Mesenchymal stem cell (in vitro differentiated cells and primary cell): ENCODE measurements at regions not wholly inside any gene's neighbourhood (a gene's known extent, or its start where the extent isn't known, plus 50 kb on each side); places are given as distances from the start of the nearest gene placed in this dataset.

Source experiments
- DNase-seq: peaks from one replicate; pipeline ENCODE4 v3.0.0-alpha.2; 2013
- H2AFZ ChIP-seq: one replicate; pipeline ENCODE4 v1.6.1; 2013; ENCODE audit warnings: low read depth, mild to moderate bottlenecking, control low read depth, inconsistent platforms, low read length, moderate library complexity
- H2AK5ac ChIP-seq: 2 replicates; pipeline ENCODE4 v1.6.1; 2013; ENCODE audit warnings: low read length, moderate library complexity, mild to moderate bottlenecking, inconsistent platforms; ENCODE audit not compliant: severe bottlenecking
- H2BK120ac ChIP-seq: one replicate; pipeline ENCODE4 v1.6.1; 2013; ENCODE audit warnings: low read depth, mild to moderate bottlenecking, inconsistent platforms, low read length, moderate library complexity
- H2BK12ac ChIP-seq, 2 experiments: one replicate each; pipeline ENCODE4 v1.6.1; 2013; ENCODE audit warnings: inconsistent platforms in 2 of 2, low read length in 2 of 2, mild to moderate bottlenecking in 2 of 2, moderate library complexity in 2 of 2, control low read depth in 1 of 2
- H2BK15ac ChIP-seq: one replicate; pipeline ENCODE4 v1.6.1; 2013; ENCODE audit warnings: mild to moderate bottlenecking, low read depth, inconsistent platforms; ENCODE audit not compliant: poor library complexity, severe bottlenecking
- H2BK5ac ChIP-seq: 2 replicates; pipeline ENCODE4 v1.6.1; 2013; ENCODE audit warnings: low read depth, mild to moderate bottlenecking, low read length, control low read depth, inconsistent platforms; ENCODE audit not compliant: poor library complexity, severe bottlenecking
- H3K14ac ChIP-seq, 2 experiments: one replicate each; pipeline ENCODE4 v1.6.1; 2013; ENCODE audit warnings: inconsistent platforms in 2 of 2, low read length in 2 of 2, control low read depth in 1 of 2, mild to moderate bottlenecking in 1 of 2, moderate library complexity in 1 of 2
- H3K18ac ChIP-seq, 2 experiments: one replicate each; pipeline ENCODE4 v1.6.1; 2013; ENCODE audit warnings: inconsistent platforms in 2 of 2, low read length in 2 of 2, control low read depth in 1 of 2, low read depth in 1 of 2, mild to moderate bottlenecking in 1 of 2
- H3K23ac ChIP-seq, 2 experiments: one replicate each; pipeline ENCODE4 v1.6.1; 2013; ENCODE audit warnings: inconsistent platforms in 2 of 2, low read length in 2 of 2, mild to moderate bottlenecking in 2 of 2, moderate library complexity in 2 of 2, control low read depth in 1 of 2
- H3K27ac ChIP-seq: 2 replicates; pipeline ENCODE4 v1.5.1; 2013; ENCODE audit warnings: mild to moderate bottlenecking, moderate library complexity, low read length, control low read depth, inconsistent platforms; ENCODE audit not compliant: poor library complexity, severe bottlenecking
- H3K27me3 ChIP-seq, 2 experiments: 2 replicates each; pipeline versions ENCODE4 v1.6.1 to v1.7.0; 2013; ENCODE audit warnings: low read length in 2 of 2, mild to moderate bottlenecking in 2 of 2, moderate library complexity in 2 of 2, control low read depth in 1 of 2, inconsistent platforms in 1 of 2; ENCODE audit not compliant: control insufficient read depth in 1 of 2, insufficient read depth in 1 of 2
- H3K36me3 ChIP-seq, 2 experiments: 2 replicates each; pipeline versions ENCODE4 v1.6.1 to v1.7.0; 2013; ENCODE audit warnings: low read length in 2 of 2, control low read depth in 1 of 2, inconsistent platforms in 1 of 2, low read depth in 1 of 2, mild to moderate bottlenecking in 1 of 2; ENCODE audit not compliant: insufficient read depth in 2 of 2, control insufficient read depth in 1 of 2
- H3K4ac ChIP-seq, 2 experiments: one replicate each; pipeline ENCODE4 v1.6.1; 2013; ENCODE audit warnings: inconsistent platforms in 2 of 2, low read length in 2 of 2, mild to moderate bottlenecking in 2 of 2, moderate library complexity in 2 of 2, control low read depth in 1 of 2, low read depth in 1 of 2
- H3K4me1 ChIP-seq: 2 replicates; pipeline ENCODE4 v1.6.1; 2013; ENCODE audit warnings: low read depth, low read length, control low read depth; ENCODE audit not compliant: control insufficient read depth, insufficient read depth
- H3K4me2 ChIP-seq: 2 replicates; pipeline ENCODE4 v1.6.1; 2013; ENCODE audit warnings: low read length, mild to moderate bottlenecking, inconsistent platforms; ENCODE audit not compliant: poor library complexity, severe bottlenecking
- H3K4me3 ChIP-seq, 2 experiments: 2 replicates each; pipeline versions ENCODE4 v1.5.1 to v1.7.0; 2013; ENCODE audit warnings: low read length in 2 of 2, mild to moderate bottlenecking in 2 of 2, control low read depth in 1 of 2, low read depth in 1 of 2; ENCODE audit not compliant: insufficient read depth in 1 of 2
- H3K79me1 ChIP-seq: replicated peaks from 2 replicates; pipeline ENCODE4 v1.6.1; 2013; ENCODE audit warnings: mild to moderate bottlenecking, control low read depth, low read length, inconsistent platforms; ENCODE audit not compliant: poor library complexity, severe bottlenecking
- H3K9ac ChIP-seq: 2 replicates; pipeline ENCODE4 v1.7.0; 2013; ENCODE audit warnings: mild to moderate bottlenecking, low read length, moderate library complexity
- H3K9me3 ChIP-seq: 2 replicates; pipeline ENCODE4 v1.7.0; 2013; ENCODE audit warnings: mild to moderate bottlenecking, low read length; ENCODE audit not compliant: control insufficient read depth
- H4K8ac ChIP-seq: one replicate; pipeline ENCODE4 v1.6.1; 2013; ENCODE audit warnings: inconsistent platforms, mild to moderate bottlenecking, low read length, moderate library complexity
- H4K91ac ChIP-seq: one replicate; pipeline ENCODE4 v1.6.1; 2013; ENCODE audit warnings: mild to moderate bottlenecking, low read length, inconsistent platforms
- WGBS: methylation state at CpG from one replicate; pipeline ENCODE4 v1.1.7; 2013; ENCODE audit warnings: mixed read lengths; 5-methylcytosine and 5-hydroxymethylcytosine counted together

DNA sequence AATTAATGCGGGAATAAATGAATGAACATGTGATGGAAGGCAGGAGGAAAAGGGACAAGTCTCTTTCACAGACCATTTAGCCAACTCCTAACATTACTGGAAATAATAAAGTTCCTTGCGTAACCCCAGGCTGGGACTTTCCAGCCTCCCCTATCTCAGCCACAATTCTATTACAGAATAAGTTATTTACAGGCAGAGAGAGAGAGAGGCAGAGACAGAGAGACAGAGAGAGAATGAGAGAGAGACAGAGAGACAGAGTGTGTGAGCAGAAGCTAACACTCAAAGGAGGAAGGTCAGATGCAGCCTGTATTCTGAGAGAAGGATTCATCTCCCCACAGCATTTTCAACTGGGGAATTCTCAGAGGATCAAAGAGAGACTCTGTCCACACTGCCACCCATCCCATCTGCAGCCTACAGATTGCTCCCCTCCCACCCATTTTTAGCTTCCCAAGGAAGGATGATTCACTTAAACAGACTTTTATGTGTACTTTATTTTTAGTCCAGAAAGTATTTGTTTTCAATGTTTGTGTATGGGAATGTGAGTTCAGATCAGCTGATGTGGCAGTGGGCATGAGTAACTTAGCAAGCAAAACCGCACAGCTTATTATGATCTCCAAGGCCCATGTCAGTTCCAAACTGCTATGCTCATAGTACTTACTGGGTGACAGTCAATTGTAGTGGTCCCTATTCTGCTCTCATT lies 165.7 kb downstream of the CAND1 start:
- no peak overlapping the region for H2BK120ac ChIP-seq
- H4K91ac ChIP-seq: no peak overlapping the region
- H3K27ac ChIP-seq: peak overlapping the region; percentile 51
- H3K4me1 ChIP-seq: peaks cover 3% of the 10 kb centered on the region
- no peaks in the 10 kb centered on the region for H3K9me3 ChIP-seq
- H3K4me2 ChIP-seq: no peak overlapping the region
- no peak overlapping the region for H3K4ac ChIP-seq
- H4K8ac ChIP-seq: no peak overlapping the region
- H3K36me3 ChIP-seq: no peaks in the 10 kb centered on the region
- no peak overlapping the region for H2AK5ac ChIP-seq
- H2BK12ac ChIP-seq: no peak overlapping the region
- peak; percentile 98 for DNase-seq
- no peak overlapping the region for H2BK5ac ChIP-seq
- no peak overlapping the region for H2AFZ ChIP-seq
- H3K4me3 ChIP-seq: peak overlapping the region in 1 of 2 experiments; percentile 27
- no peak overlapping the region for H3K23ac ChIP-seq
- H3K18ac ChIP-seq: no peak overlapping the region
- no peaks in the 10 kb centered on the region for H3K79me1 ChIP-seq
- H3K14ac ChIP-seq: no peak overlapping the region
- H3K9ac ChIP-seq: peak overlapping the region; percentile 71
- no peaks in the 10 kb centered on the region for H3K27me3 ChIP-seq
- H2BK15ac ChIP-seq: no peak overlapping the region
- 0% methylated on average over 1 of the region's 3 CpGs for WGBS

GRCh38 chr12:67436230-67436629 lies 167.1 kb downstream of the CAND1 start:
- Histone ChIP-seq H2BK12ac (no peak overlapping the region), H2BK120ac (no peak overlapping the region), H2BK5ac (no peak overlapping the region), H2BK15ac (no peak overlapping the region), H3K36me3 (no peaks in the 10 kb centered on the region), H2AK5ac (no peak overlapping the region), H3K14ac (no peak overlapping the region), H3K27me3 (no peaks in the 10 kb centered on the region), H3K9me3 (no peaks in the 10 kb centered on the region), H3K23ac (no peak overlapping the region), H3K27ac (no peak overlapping the region), H3K18ac (peak overlapping the region in 1 of 2 experiments; percentile 92), H2AFZ (no peak overlapping the region), H3K4me1 (peaks cover 3% of the 10 kb centered on the region), H3K4me2 (no peak overlapping the region), H3K4me3 (no peak overlapping the region), H3K9ac (no peak overlapping the region), H4K8ac (no peak overlapping the region), H3K79me1 (no peaks in the 10 kb centered on the region), H3K4ac (peak overlapping the region in 1 of 2 experiments; percentile 75), H4K91ac (no peak overlapping the region)
- peak; percentile 28 for DNase-seq
- no CpG with 5 or more reads among the region's 2 CpGs for WGBS

DNA sequence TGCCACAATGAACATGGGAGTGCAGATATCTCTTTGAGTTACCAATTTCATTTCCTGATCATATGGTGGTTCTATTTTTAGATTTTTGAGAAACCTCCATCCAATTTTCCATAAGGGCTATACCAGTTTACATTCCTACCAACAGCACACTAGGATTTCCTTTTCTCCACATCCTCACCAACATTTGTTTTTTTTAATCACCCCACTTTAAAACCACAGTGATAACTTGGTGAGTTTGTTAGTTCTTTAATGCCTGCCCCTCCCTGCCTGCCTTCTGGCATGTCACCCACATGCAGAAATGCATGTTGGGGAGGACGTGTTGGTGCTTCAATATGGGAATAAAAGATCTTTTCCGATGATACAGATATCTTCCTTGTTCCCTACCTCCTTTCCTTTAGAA lies 167.9 kb downstream of the CAND1 start:
- peak; percentile 57 for DNase-seq
- no peak overlapping the region for H3K4ac ChIP-seq

GRCh38 chr12:67439611-67440010 lies 170.5 kb downstream of the CAND1 start:
- no peak overlapping the region for H2AK5ac ChIP-seq
- H3K27ac ChIP-seq: no peak overlapping the region
- no peaks in the 10 kb centered on the region for H3K79me1 ChIP-seq
- no peaks in the 10 kb centered on the region for H3K9me3 ChIP-seq
- H3K4me2 ChIP-seq: no peak overlapping the region
- H4K91ac ChIP-seq: no peak overlapping the region
- H3K18ac ChIP-seq: peak overlapping the region in 1 of 2 experiments; percentile 19
- no peak overlapping the region for H3K4ac ChIP-seq
- no peak overlapping the region for H3K4me3 ChIP-seq
- H2BK120ac ChIP-seq: no peak overlapping the region
- 93% methylated on average over 3 of the region's 3 CpGs for WGBS
- no peak overlapping the region for H2AFZ ChIP-seq
- DNase-seq: no peak
- H3K36me3 ChIP-seq: no peaks in the 10 kb centered on the region
- no peak overlapping the region for H2BK5ac ChIP-seq
- H3K14ac ChIP-seq: no peak overlapping the region
- no peak overlapping the region for H4K8ac ChIP-seq
- no peak overlapping the region for H3K23ac ChIP-seq
- no peak overlapping the region for H3K9ac ChIP-seq
- no peak overlapping the region for H2BK15ac ChIP-seq
- no peak overlapping the region for H2BK12ac ChIP-seq
- H3K27me3 ChIP-seq: no peaks in the 10 kb centered on the region
- peaks cover 7% of the 10 kb centered on the region for H3K4me1 ChIP-seq

More for the DNA sequence above, 167.9 kb downstream of the CAND1 start:
- no peak overlapping the region for H3K9ac ChIP-seq
- H3K23ac ChIP-seq: no peak overlapping the region
- H3K14ac ChIP-seq: no peak overlapping the region
- no peaks in the 10 kb centered on the region for H3K27me3 ChIP-seq
- no peak overlapping the region for H2AK5ac ChIP-seq
- no peak overlapping the region for H3K27ac ChIP-seq
- H2BK5ac ChIP-seq: no peak overlapping the region
- H3K4me2 ChIP-seq: no peak overlapping the region
- H3K36me3 ChIP-seq: no peaks in the 10 kb centered on the region
- no peak overlapping the region for H4K91ac ChIP-seq
- no peaks in the 10 kb centered on the region for H3K9me3 ChIP-seq
- peak overlapping the region in 1 of 2 experiments; percentile 37 for H2BK12ac ChIP-seq
- H3K4me3 ChIP-seq: no peak overlapping the region
- no peak overlapping the region for H3K18ac ChIP-seq
- H2BK15ac ChIP-seq: no peak overlapping the region
- no peaks in the 10 kb centered on the region for H3K79me1 ChIP-seq
- H2AFZ ChIP-seq: no peak overlapping the region
- H3K4me1 ChIP-seq: peaks cover 3% of the 10 kb centered on the region
- WGBS: 83% methylated on average over 2 of the region's 2 CpGs
- H4K8ac ChIP-seq: no peak overlapping the region
- H2BK120ac ChIP-seq: no peak overlapping the region
